GM12892 (cell line): ENCODE measurements at regions not wholly inside any gene's neighbourhood (a gene's known extent, or its start where the extent isn't known, plus 50 kb on each side); places are given as distances from the start of the nearest gene placed in this dataset.

Experiments used
- POLR2A ChIP-seq: IDR thresholded peaks from 2 replicates; pipeline ENCODE4 v1.6.1; 2011; ENCODE audit warnings: low read depth, low read length, control low read depth
- POLR2AphosphoS5 ChIP-seq: IDR thresholded peaks from 2 replicates; pipeline ENCODE4 v1.6.1; 2011; ENCODE audit warnings: low read depth, low read length, control low read depth

DNA sequence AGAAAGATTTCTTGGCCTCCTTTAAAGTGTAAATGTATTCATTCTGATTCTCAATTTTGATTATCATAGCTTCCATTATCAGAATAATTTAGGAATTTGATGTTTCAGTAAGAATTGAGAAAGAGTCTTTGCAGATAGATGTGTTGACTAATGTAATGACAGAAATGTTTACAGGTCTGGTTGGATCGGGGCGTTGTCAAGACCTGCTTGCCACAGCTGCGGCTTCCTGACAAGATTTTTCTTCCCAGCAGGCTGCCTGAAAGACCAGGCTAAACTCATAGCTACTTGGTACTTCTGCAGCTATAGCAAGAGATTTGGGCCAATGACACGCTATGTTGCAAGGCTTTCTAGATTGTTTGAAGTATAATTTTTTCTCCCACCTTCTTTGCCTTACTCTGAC, 91.5 kb upstream of the ANKRD50 start:
- TF ChIP-seq POLR2A (no peak), POLR2AphosphoS5 (no peak)
